ENCODE measurements at regions not wholly inside any gene's neighbourhood (a gene's known extent, or its start where the extent isn't known, plus 50 kb on each side); places are given as distances from the start of the nearest gene placed in this dataset.

- TF ChIP-seq, protein P1, sequence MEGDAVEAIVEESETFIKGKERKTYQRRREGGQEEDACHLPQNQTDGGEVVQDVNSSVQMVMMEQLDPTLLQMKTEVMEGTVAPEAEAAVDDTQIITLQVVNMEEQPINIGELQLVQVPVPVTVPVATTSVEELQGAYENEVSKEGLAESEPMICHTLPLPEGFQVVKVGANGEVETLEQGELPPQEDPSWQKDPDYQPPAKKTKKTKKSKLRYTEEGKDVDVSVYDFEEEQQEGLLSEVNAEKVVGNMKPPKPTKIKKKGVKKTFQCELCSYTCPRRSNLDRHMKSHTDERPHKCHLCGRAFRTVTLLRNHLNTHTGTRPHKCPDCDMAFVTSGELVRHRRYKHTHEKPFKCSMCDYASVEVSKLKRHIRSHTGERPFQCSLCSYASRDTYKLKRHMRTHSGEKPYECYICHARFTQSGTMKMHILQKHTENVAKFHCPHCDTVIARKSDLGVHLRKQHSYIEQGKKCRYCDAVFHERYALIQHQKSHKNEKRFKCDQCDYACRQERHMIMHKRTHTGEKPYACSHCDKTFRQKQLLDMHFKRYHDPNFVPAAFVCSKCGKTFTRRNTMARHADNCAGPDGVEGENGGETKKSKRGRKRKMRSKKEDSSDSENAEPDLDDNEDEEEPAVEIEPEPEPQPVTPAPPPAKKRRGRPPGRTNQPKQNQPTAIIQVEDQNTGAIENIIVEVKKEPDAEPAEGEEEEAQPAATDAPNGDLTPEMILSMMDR (IDR thresholded peaks at IDR 0.05; ENCODE audit: low read depth, low read length, poor library complexity, severe bottlenecking), result no peak
- TF ChIP-seq EZH2phosphoT487 (IDR thresholded peaks at IDR 0.05; ENCODE audit: borderline replicate concordance, low read length), result no peak
Observed at GRCh38 chr2:217289907-217290280, 430.0 kb upstream of the TNP1 start.

Data from DOHH2 (cell line).